ENCODE measurements at regions not wholly inside any gene's neighbourhood (a gene's known extent, or its start where the extent isn't known, plus 50 kb on each side); places are given as distances from the start of the nearest gene placed in this dataset.
A peak's percentile ranks its signal among the peaks of the same experiment; 100 is the strongest.
"Not testable (repeated sequence)": the region's sequence is repeated elsewhere in the genome, so short reads cannot be mapped to it uniquely, and the experiment has no call there.

GRCh38 chr11:87548797-87549196, 511.1 kb downstream of the TMEM135 start:
- DNase-seq (ENCODE audit: low read depth) = no peak

- no peak for DNase-seq (ENCODE audit: low read depth)
Observed at GRCh38 chr11:87545858-87546257, 508.1 kb downstream of the TMEM135 start.

- no peak for DNase-seq (ENCODE audit: low read depth)
Observed at GRCh38 chr11:87539596-87539995, 501.9 kb downstream of the TMEM135 start.

- DNase-seq (ENCODE audit: low read depth) = no peak
Observed at GRCh38 chr11:87536565-87536964, 498.8 kb downstream of the TMEM135 start.

- DNase-seq (ENCODE audit: low read depth) = no peak
Observed at GRCh38 chr11:87536016-87536415, 498.3 kb downstream of the TMEM135 start.

- DNase-seq (ENCODE audit: low read depth) = no peak
Observed at GRCh38 chr11:87535513-87535912, 497.8 kb downstream of the TMEM135 start.

- peak; percentile 3 for DNase-seq (ENCODE audit: low read depth)
Observed at GRCh38 chr11:87531835-87532234, 494.1 kb downstream of the TMEM135 start.

GRCh38 chr11:87529486-87529885, 491.8 kb downstream of the TMEM135 start:
- DNase-seq (ENCODE audit: low read depth) = peak; percentile 1

GRCh38 chr11:87528752-87529151, 491.0 kb downstream of the TMEM135 start:
- DNase-seq (ENCODE audit: low read depth) = no peak

GRCh38 chr11:87523276-87523675, 485.5 kb downstream of the TMEM135 start:
- DNase-seq (ENCODE audit: low read depth) = no peak

GRCh38 chr11:87518266-87518665, 480.5 kb downstream of the TMEM135 start:
- DNase-seq (ENCODE audit: low read depth) = no peak

GRCh38 chr11:87517351-87517750, 479.6 kb downstream of the TMEM135 start:
- no peak for DNase-seq (ENCODE audit: low read depth)

GRCh38 chr11:87507722-87508121, 470.0 kb downstream of the TMEM135 start:
- DNase-seq (ENCODE audit: low read depth) = not testable (repeated sequence)

GRCh38 chr11:87506946-87507345, 469.2 kb downstream of the TMEM135 start:
- not testable (repeated sequence) for DNase-seq (ENCODE audit: low read depth)

- no peak for DNase-seq (ENCODE audit: low read depth)
Observed at GRCh38 chr11:87501388-87501787, 463.7 kb downstream of the TMEM135 start.

- not testable (repeated sequence) for DNase-seq (ENCODE audit: low read depth)
Observed at GRCh38 chr11:87494936-87495335, 457.2 kb downstream of the TMEM135 start.

GRCh38 chr11:87494026-87494425, 456.3 kb downstream of the TMEM135 start:
- not testable (repeated sequence) for DNase-seq (ENCODE audit: low read depth)

GRCh38 chr11:87493516-87493915, 455.8 kb downstream of the TMEM135 start:
- DNase-seq (ENCODE audit: low read depth) = peak; percentile 49

GRCh38 chr11:87491381-87491780, 453.6 kb downstream of the TMEM135 start:
- DNase-seq (ENCODE audit: low read depth) = no peak

- no peak for DNase-seq (ENCODE audit: low read depth)
Observed at GRCh38 chr11:87490671-87491070, 452.9 kb downstream of the TMEM135 start.

GRCh38 chr11:87484566-87484965, 446.8 kb downstream of the TMEM135 start:
- no peak for DNase-seq (ENCODE audit: low read depth)

- DNase-seq (ENCODE audit: low read depth) = peak; percentile 19
Observed at GRCh38 chr11:87477321-87477720, 439.6 kb downstream of the TMEM135 start.

GRCh38 chr11:87473174-87473573, 435.4 kb downstream of the TMEM135 start:
- peak; percentile 93 for DNase-seq (ENCODE audit: low read depth)

GRCh38 chr11:87466223-87466622, 428.5 kb downstream of the TMEM135 start:
- peak; percentile 57 for DNase-seq (ENCODE audit: low read depth)

- DNase-seq (ENCODE audit: low read depth) = no peak
Observed at GRCh38 chr11:87465716-87466115, 428.0 kb downstream of the TMEM135 start.
